Upper lobe of left lung (tissue), 6 donors: ENCODE measurements at regions not wholly inside any gene's neighbourhood (a gene's known extent, or its start where the extent isn't known, plus 50 kb on each side); places are given as distances from the start of the nearest gene placed in this dataset.

Experiments
- ATAC-seq, 2 donors: fragments of 200-7000 bp; cut with Tn5 transposase; one replicate each; pipeline ENCODE4 v1.9.1; 2022; ENCODE audit warnings: mild to moderate bottlenecking in 2 of 2, moderate library complexity in 2 of 2; ENCODE audit not compliant: low FRiP score in 2 of 2
- DNase-seq, 2 donors: peaks; one replicate each; pipeline ENCODE4 v3.0.0-alpha.2; 2019 to 2020
- H3K27ac ChIP-seq, 4 donors: fragments of 200-600 bp; sonication (generic); one replicate each; pipeline ENCODE4 v1.5.1; 2016 to 2019
- H3K27me3 ChIP-seq, 4 donors: fragments of 200-600 bp; sonication (generic); one replicate each; pipeline ENCODE4 v1.5.1; 2017 to 2019
- H3K36me3 ChIP-seq, 4 donors: fragments of 200-600 bp; sonication (generic); one replicate each; pipeline ENCODE4 v1.5.1; 2016 to 2019
- H3K4me1 ChIP-seq, 4 donors: fragments of 200-600 bp; sonication (generic); one replicate each; pipeline ENCODE4 v1.5.1; 2018 to 2019
- H3K4me3 ChIP-seq, 4 donors: fragments of 200-600 bp; sonication (generic); one replicate each; pipeline ENCODE4 v1.5.1; 2017 to 2019; ENCODE audit warnings: mild to moderate bottlenecking in 2 of 4, moderate library complexity in 1 of 4
- H3K9me3 ChIP-seq, 4 donors: fragments of 200-600 bp; sonication (generic); one replicate each; pipeline ENCODE4 v1.5.1; 2018 to 2019
- EP300 ChIP-seq, 4 donors: sonication (generic); formaldehyde crosslinking; IDR thresholded peaks; one replicate each; pipeline ENCODE4 v1.5.1; 2017; ENCODE audit warnings: antibody characterized with exemption in 4 of 4, control low read depth in 2 of 4
- POLR2A ChIP-seq, 4 donors: fragments of 450-650 bp; IDR thresholded peaks; one replicate each; pipeline ENCODE4 v1.5.1; 2016 to 2017; ENCODE audit warnings: antibody characterized with exemption in 4 of 4, mild to moderate bottlenecking in 2 of 4
- POLR2AphosphoS5 ChIP-seq, 2 donors: sonication (generic); formaldehyde crosslinking; IDR thresholded peaks; one replicate each; pipeline ENCODE4 v1.5.1; 2017; ENCODE audit warnings: antibody characterized with exemption in 2 of 2
- WGBS, 2 donors: methylation state at CpG; one replicate each; pipeline ENCODE4 v1.1.5; 2017 to 2018; 5-methylcytosine and 5-hydroxymethylcytosine counted together
- TF ChIP-seq, protein P1 (sequence below), 6 experiments: fragments of 450-650 bp in 4 of 6; fragments of 200-600 bp in 2 of 6; sonication (generic) in 2 of 6; IDR thresholded peaks; one replicate each; pipeline ENCODE4 v1.5.1; 2016 to 2019; ENCODE audit warnings: antibody characterized with exemption in 6 of 6
- donor health status: DM: no; HTN: no; CAD: no; lungs with moderate emphysema.
- donor health status: DM: no; HTN: yes; CAD: no; lungs with severe emphysema.

- H3K27me3 ChIP-seq: no peaks in the 10 kb centered on the region
- ATAC-seq (no peak), DNase-seq (no peak)
- no peaks in the 10 kb centered on the region for H3K4me1 ChIP-seq
- no peak overlapping the region for H3K27ac ChIP-seq
- H3K4me3 ChIP-seq: no peak overlapping the region
- TF ChIP-seq, protein P1, sequence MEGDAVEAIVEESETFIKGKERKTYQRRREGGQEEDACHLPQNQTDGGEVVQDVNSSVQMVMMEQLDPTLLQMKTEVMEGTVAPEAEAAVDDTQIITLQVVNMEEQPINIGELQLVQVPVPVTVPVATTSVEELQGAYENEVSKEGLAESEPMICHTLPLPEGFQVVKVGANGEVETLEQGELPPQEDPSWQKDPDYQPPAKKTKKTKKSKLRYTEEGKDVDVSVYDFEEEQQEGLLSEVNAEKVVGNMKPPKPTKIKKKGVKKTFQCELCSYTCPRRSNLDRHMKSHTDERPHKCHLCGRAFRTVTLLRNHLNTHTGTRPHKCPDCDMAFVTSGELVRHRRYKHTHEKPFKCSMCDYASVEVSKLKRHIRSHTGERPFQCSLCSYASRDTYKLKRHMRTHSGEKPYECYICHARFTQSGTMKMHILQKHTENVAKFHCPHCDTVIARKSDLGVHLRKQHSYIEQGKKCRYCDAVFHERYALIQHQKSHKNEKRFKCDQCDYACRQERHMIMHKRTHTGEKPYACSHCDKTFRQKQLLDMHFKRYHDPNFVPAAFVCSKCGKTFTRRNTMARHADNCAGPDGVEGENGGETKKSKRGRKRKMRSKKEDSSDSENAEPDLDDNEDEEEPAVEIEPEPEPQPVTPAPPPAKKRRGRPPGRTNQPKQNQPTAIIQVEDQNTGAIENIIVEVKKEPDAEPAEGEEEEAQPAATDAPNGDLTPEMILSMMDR (IDR thresholded peaks at IDR 0.05): no peak
- TF ChIP-seq POLR2AphosphoS5 (IDR thresholded peaks at IDR 0.05) (no peak), EP300 (IDR thresholded peaks at IDR 0.05) (no peak), POLR2A (IDR thresholded peaks at IDR 0.05) (no peak)
- no peaks in the 10 kb centered on the region for H3K9me3 ChIP-seq
- no peaks in the 10 kb centered on the region for H3K36me3 ChIP-seq
Observed at GRCh38 chr7:88396948-88397322, 90.2 kb upstream of the STEAP4 start.

DNA sequence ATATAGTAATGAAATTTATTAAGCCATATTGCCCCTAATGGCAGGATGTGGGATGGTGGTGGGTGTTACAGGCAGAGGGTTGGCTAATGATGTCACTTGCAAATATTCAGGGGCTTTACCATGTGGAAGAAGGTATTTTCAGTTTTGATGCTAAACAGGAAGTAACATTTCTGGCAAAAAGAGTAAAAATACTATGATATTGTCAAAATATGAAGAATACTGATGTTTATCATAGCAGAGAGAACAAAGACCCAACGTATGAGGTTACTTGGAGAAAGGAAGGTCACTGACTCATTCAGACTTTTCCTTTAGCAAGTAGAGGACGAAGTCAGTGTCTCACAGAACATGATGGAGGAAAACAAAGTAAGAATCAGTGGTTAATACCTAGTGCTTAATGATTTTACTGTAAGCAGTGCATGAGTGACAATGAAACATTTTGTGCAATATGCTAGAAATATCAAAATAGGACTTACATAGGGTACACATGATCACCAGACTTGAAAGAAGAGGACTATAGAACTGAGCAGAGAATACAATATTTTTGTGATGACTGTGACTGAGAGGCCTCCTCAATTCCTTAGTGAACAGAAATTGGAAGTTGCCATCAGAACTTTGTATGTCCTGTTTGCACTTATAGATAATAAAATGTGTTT is 89.7 kb upstream of the STEAP4 start:
- Histone ChIP-seq H3K27ac (peak overlapping the region in 1 of 4 donors; percentile 30), H3K9me3 (no peaks in the 10 kb centered on the region), H3K4me1 (no peaks in the 10 kb centered on the region), H3K4me3 (no peak overlapping the region), H3K27me3 (no peaks in the 10 kb centered on the region), H3K36me3 (no peaks in the 10 kb centered on the region)
- ATAC-seq (no peak), DNase-seq (no peak)
- WGBS, 2 donors: 44 to 54% methylated on average over 2 of the region's 2 CpGs
- TF ChIP-seq EP300 (IDR thresholded peaks at IDR 0.05) (no peak), POLR2A (IDR thresholded peaks at IDR 0.05) (no peak), POLR2AphosphoS5 (IDR thresholded peaks at IDR 0.05) (no peak)
- TF ChIP-seq, protein P1 (IDR thresholded peaks at IDR 0.05): no peak

GRCh38 chr7:88395715-88396114 is 89.0 kb upstream of the STEAP4 start:
- Histone ChIP-seq H3K36me3 (no peaks in the 10 kb centered on the region), H3K4me3 (no peak overlapping the region), H3K27ac (peak overlapping the region in 1 of 4 donors; percentile 30), H3K27me3 (no peaks in the 10 kb centered on the region), H3K4me1 (no peaks in the 10 kb centered on the region), H3K9me3 (no peaks in the 10 kb centered on the region)
- no peak for TF ChIP-seq POLR2AphosphoS5 (IDR thresholded peaks at IDR 0.05)
- TF ChIP-seq, protein P1 (IDR thresholded peaks at IDR 0.05): no peak
- TF ChIP-seq POLR2A (IDR thresholded peaks at IDR 0.05): no peak
- TF ChIP-seq EP300 (IDR thresholded peaks at IDR 0.05): peak in 1 of 4 donors; percentile 33
- ATAC-seq: peak in 1 of 2 donors; percentile 49
- no peak for DNase-seq
- WGBS, 2 donors: 52 to 54% methylated on average over 4 of the region's 4 CpGs

- DNase-seq (no peak), ATAC-seq (no peak)
- H3K9me3 ChIP-seq: no peaks in the 10 kb centered on the region
- H3K27ac ChIP-seq: no peak overlapping the region
- no peaks in the 10 kb centered on the region for H3K36me3 ChIP-seq
- TF ChIP-seq EP300 (IDR thresholded peaks at IDR 0.05): no peak
- TF ChIP-seq POLR2A (IDR thresholded peaks at IDR 0.05): no peak
- TF ChIP-seq, protein P1 (IDR thresholded peaks at IDR 0.05): no peak
- TF ChIP-seq POLR2AphosphoS5 (IDR thresholded peaks at IDR 0.05): no peak
- no peak overlapping the region for H3K4me3 ChIP-seq
- H3K27me3 ChIP-seq: no peaks in the 10 kb centered on the region
- no peaks in the 10 kb centered on the region for H3K4me1 ChIP-seq
Observed at GRCh38 chr7:88391247-88391646, 84.6 kb upstream of the STEAP4 start.

GRCh38 chr7:88387368-88387767 is 80.7 kb upstream of the STEAP4 start:
- DNase-seq (no peak), ATAC-seq (no peak)
- Histone ChIP-seq H3K27me3 (no peaks in the 10 kb centered on the region), H3K9me3 (no peaks in the 10 kb centered on the region), H3K27ac (no peak overlapping the region), H3K4me3 (no peak overlapping the region), H3K36me3 (no peaks in the 10 kb centered on the region), H3K4me1 (no peaks in the 10 kb centered on the region)
- 83 to 84% methylated on average over 3 of the region's 3 CpGs for WGBS, 2 donors
- TF ChIP-seq, protein P1 (IDR thresholded peaks at IDR 0.05): no peak
- TF ChIP-seq EP300 (IDR thresholded peaks at IDR 0.05): no peak
- no peak for TF ChIP-seq POLR2A (IDR thresholded peaks at IDR 0.05)
- no peak for TF ChIP-seq POLR2AphosphoS5 (IDR thresholded peaks at IDR 0.05)
